ENCODE measurements at regions not wholly inside any gene's neighbourhood (a gene's known extent, or its start where the extent isn't known, plus 50 kb on each side); places are given as distances from the start of the nearest gene placed in this dataset.

- no peak for TF ChIP-seq CTCF (conservative IDR thresholded peaks at IDR 0.05; ENCODE audit: low read length)
- no peak for TF ChIP-seq EZH2phosphoT487 (IDR thresholded peaks at IDR 0.05; ENCODE audit: borderline replicate concordance)
Observed at GRCh38 chr13:78298657-78299056, 304.7 kb downstream of the POU4F1 start.

All from Loucy (cell line).